GM12864 (cell line): ENCODE measurements at regions not wholly inside any gene's neighbourhood (a gene's known extent, or its start where the extent isn't known, plus 50 kb on each side); places are given as distances from the start of the nearest gene placed in this dataset.

Experiments used
- DNase-seq: peaks from one replicate; pipeline ENCODE4 v3.0.0-alpha.2; 2011; ENCODE audit warnings: low read depth
- H3K4me3 ChIP-seq: 2 replicates; pipeline ENCODE4 v1.5.1; 2011; ENCODE audit warnings: mild to moderate bottlenecking, low read depth, low read length, control low read depth
- CTCF ChIP-seq: IDR thresholded peaks from 2 replicates; pipeline ENCODE4 v1.5.1; 2011; ENCODE audit warnings: low read depth, mild to moderate bottlenecking, moderate library complexity, low read length, control low read depth, inconsistent platforms; ENCODE audit errors: missing control alignments

- no peak for TF ChIP-seq CTCF
- H3K4me3 ChIP-seq, result no peak overlapping the region
- DNase-seq, result no peak
Measured at GRCh38 chr2:177080746-177081284, 131.8 kb upstream of the HNRNPA3 start.

- TF ChIP-seq CTCF, result no peak
- H3K4me3 ChIP-seq, result no peak overlapping the region
- no peak for DNase-seq
Measured at GRCh38 chr2:177084607-177085006, 128.0 kb upstream of the HNRNPA3 start.

- no peak for DNase-seq
- no peak overlapping the region for H3K4me3 ChIP-seq
- no peak for TF ChIP-seq CTCF
Measured at GRCh38 chr2:177088529-177088928, 124.1 kb upstream of the HNRNPA3 start.

GRCh38 chr2:177090967-177091366 is 121.6 kb upstream of the HNRNPA3 start:
- no peak overlapping the region for H3K4me3 ChIP-seq
- DNase-seq, result no peak
- TF ChIP-seq CTCF, result no peak

GRCh38 chr2:177093371-177093770 is 119.2 kb upstream of the HNRNPA3 start:
- DNase-seq, result no peak
- TF ChIP-seq CTCF, result no peak
- no peak overlapping the region for H3K4me3 ChIP-seq

- H3K4me3 ChIP-seq, result no peak overlapping the region
- no peak for TF ChIP-seq CTCF
- no peak for DNase-seq
Measured at GRCh38 chr2:177098001-177098613, 114.5 kb upstream of the HNRNPA3 start.

GRCh38 chr2:177101930-177102329 is 110.7 kb upstream of the HNRNPA3 start:
- TF ChIP-seq CTCF, result no peak
- DNase-seq, result no peak
- H3K4me3 ChIP-seq, result no peak overlapping the region
